OCI-LY1 (cell line): ENCODE measurements at regions not wholly inside any gene's neighbourhood (a gene's known extent, or its start where the extent isn't known, plus 50 kb on each side); places are given as distances from the start of the nearest gene placed in this dataset.

Experiments
- CTCF ChIP-seq: fragments of 200-600 bp; sonication (generic), shearing (Covaris generic); IDR thresholded peaks from 2 replicates; pipeline ENCODE4 v1.5.1; 2017; ENCODE audit warnings: mild to moderate bottlenecking, antibody characterized with exemption, low read length, moderate library complexity, mixed read lengths
- EZH2 ChIP-seq: fragments of 200-600 bp; sonication (generic), shearing (Covaris generic); IDR thresholded peaks from 2 replicates; pipeline ENCODE4 v1.8.0; 2017; ENCODE audit warnings: borderline replicate concordance, mixed run types, mild to moderate bottlenecking, antibody characterized with exemption, low read length, moderate library complexity, mixed read lengths

GRCh38 chr14:101623077-101623372 is 61.7 kb downstream of the DIO3 start:
- TF ChIP-seq CTCF (no peak), EZH2 (no peak)
